ENCODE measurements at regions not wholly inside any gene's neighbourhood (a gene's known extent, or its start where the extent isn't known, plus 50 kb on each side); places are given as distances from the start of the nearest gene placed in this dataset.

- Histone ChIP-seq H3K4me3 (ENCODE audit: low read depth, low read length, poor library complexity, severe bottlenecking) (no peak overlapping the region), H2AFZ (ENCODE audit: low read length) (peak overlapping the region; percentile 26; the same call in 1 of the 2 replicates), H3K4me2 (ENCODE audit: low read length) (peak overlapping the region; percentile 16; the same call in 1 of the 2 replicates), H3K79me2 (ENCODE audit: insufficient read depth, low read depth, low read length) (no peaks in the 10 kb centered on the region), H4K20me1 (ENCODE audit: insufficient read depth, low read length) (no peaks in the 10 kb centered on the region), H3K27ac (ENCODE audit: low read depth, low read length, poor library complexity, severe bottlenecking) (no peak overlapping the region), H3K36me3 (ENCODE audit: insufficient read depth, low read length) (no peaks in the 10 kb centered on the region), H3K4me1 (ENCODE audit: insufficient read depth, low read length, poor library complexity, severe bottlenecking) (no peaks in the 10 kb centered on the region), H3K9me2 (ENCODE audit: insufficient read depth, low read length) (no peaks in the 10 kb centered on the region), H3K9me3 (ENCODE audit: low read length) (no peaks in the 10 kb centered on the region)
- ChIA-PET POLR2A (no interaction called here), CTCF (ENCODE audit: unreplicated experiment) (interaction anchor here (0.6 kb wide), 2 partner anchors 151 to 237 kb away, joined by 3 to 4 read pairs; partner anchors contain the start of gene SPO11)
- BruUV-seq (replicated peaks), result no TSS peak
- intact Hi-C loops (cut with micrococcal nuclease; ENCODE audit: unreplicated experiment), result loop anchor here (1.0 to 10.0 kb wide), 3 partner anchors 152 to 500 kb away; no protein-coding TSS in a partner anchor
- peak; percentile 79 for DNase-seq (ENCODE audit: low spot score)
- TF ChIP-seq CTCF (conservative IDR thresholded peaks at IDR 0.05; ENCODE audit: low read length) (peak; percentile 85), EZH2phosphoT487 (IDR thresholded peaks at IDR 0.05; ENCODE audit: borderline replicate concordance, low read depth, low read length) (no peak)
Measured at GRCh38 chr20:57092112-57092899, 174.1 kb downstream of the BMP7 start.

GRCh38 chr20:57092900-57093530 is 173.4 kb downstream of the BMP7 start:
- no peaks in the 10 kb centered on the region for H3K4me1 ChIP-seq (ENCODE audit: insufficient read depth, low read length, poor library complexity, severe bottlenecking)
- no peaks in the 10 kb centered on the region for H3K9me3 ChIP-seq (ENCODE audit: low read length)
- intact Hi-C loops (cut with micrococcal nuclease; ENCODE audit: unreplicated experiment), result loop anchor here (1.0 to 10.0 kb wide), 3 partner anchors 152 to 499 kb away; no protein-coding TSS in a partner anchor
- ChIA-PET CTCF (ENCODE audit: unreplicated experiment) (no interaction called here), POLR2A (no interaction called here)
- H3K4me3 ChIP-seq (ENCODE audit: low read depth, low read length, poor library complexity, severe bottlenecking), result no peak overlapping the region
- H3K27ac ChIP-seq (ENCODE audit: low read depth, low read length, poor library complexity, severe bottlenecking), result no peak overlapping the region
- TF ChIP-seq EZH2phosphoT487 (IDR thresholded peaks at IDR 0.05; ENCODE audit: borderline replicate concordance, low read depth, low read length) (no peak), CTCF (conservative IDR thresholded peaks at IDR 0.05; ENCODE audit: low read length) (no peak)
- H3K4me2 ChIP-seq (ENCODE audit: low read length), result no peak overlapping the region
- DNase-seq (ENCODE audit: low spot score), result no peak
- no peaks in the 10 kb centered on the region for H4K20me1 ChIP-seq (ENCODE audit: insufficient read depth, low read length)
- no peaks in the 10 kb centered on the region for H3K36me3 ChIP-seq (ENCODE audit: insufficient read depth, low read length)
- no peaks in the 10 kb centered on the region for H3K9me2 ChIP-seq (ENCODE audit: insufficient read depth, low read length)
- H3K79me2 ChIP-seq (ENCODE audit: insufficient read depth, low read depth, low read length), result no peaks in the 10 kb centered on the region
- BruUV-seq (replicated peaks), result no TSS peak
- no peak overlapping the region for H2AFZ ChIP-seq (ENCODE audit: low read length)

All from OCI-LY7 (cell line).